Ishikawa (cell line): ENCODE measurements at regions not wholly inside any gene's neighbourhood (a gene's known extent, or its start where the extent isn't known, plus 50 kb on each side); places are given as distances from the start of the nearest gene placed in this dataset.

ENCODE experiments used
- CEBPB ChIP-seq: IDR thresholded peaks from 2 replicates; pipeline ENCODE4 v1.6.1; 2012
- EGR1 ChIP-seq: IDR thresholded peaks from 2 replicates; pipeline ENCODE4 v1.6.1; 2012
- EP300 ChIP-seq: IDR thresholded peaks from 2 replicates; pipeline ENCODE4 v1.6.1; 2012; ENCODE audit warnings: borderline replicate concordance
- FOXM1 ChIP-seq: IDR thresholded peaks from 2 replicates; pipeline ENCODE4 v1.6.1; 2012; ENCODE audit warnings: low read depth, borderline replicate concordance
- NFIC ChIP-seq: IDR thresholded peaks from 2 replicates; pipeline ENCODE4 v1.6.1; 2012
- REST ChIP-seq: IDR thresholded peaks from 2 replicates; pipeline ENCODE4 v1.6.1; 2012; ENCODE audit warnings: low read depth, mild to moderate bottlenecking
- TAF1 ChIP-seq: IDR thresholded peaks from 2 replicates; pipeline ENCODE4 v1.6.1; 2012; ENCODE audit warnings: low read depth, mild to moderate bottlenecking
- TCF12 ChIP-seq: IDR thresholded peaks from 2 replicates; pipeline ENCODE4 v1.6.1; 2012; ENCODE audit warnings: low read depth
- YY1 ChIP-seq: IDR thresholded peaks from 2 replicates; pipeline ENCODE4 v1.6.1; 2012; ENCODE audit warnings: low read depth
- ZBTB7A ChIP-seq: IDR thresholded peaks from 2 replicates; pipeline ENCODE4 v1.6.1; 2012; ENCODE audit warnings: low read depth
- TF ChIP-seq, protein P1 (sequence below): IDR thresholded peaks from 2 replicates; pipeline ENCODE4 v1.6.1; 2012
- TF ChIP-seq, protein P2 (sequence below): IDR thresholded peaks from 2 replicates; pipeline ENCODE4 v1.6.1; 2012

DNA sequence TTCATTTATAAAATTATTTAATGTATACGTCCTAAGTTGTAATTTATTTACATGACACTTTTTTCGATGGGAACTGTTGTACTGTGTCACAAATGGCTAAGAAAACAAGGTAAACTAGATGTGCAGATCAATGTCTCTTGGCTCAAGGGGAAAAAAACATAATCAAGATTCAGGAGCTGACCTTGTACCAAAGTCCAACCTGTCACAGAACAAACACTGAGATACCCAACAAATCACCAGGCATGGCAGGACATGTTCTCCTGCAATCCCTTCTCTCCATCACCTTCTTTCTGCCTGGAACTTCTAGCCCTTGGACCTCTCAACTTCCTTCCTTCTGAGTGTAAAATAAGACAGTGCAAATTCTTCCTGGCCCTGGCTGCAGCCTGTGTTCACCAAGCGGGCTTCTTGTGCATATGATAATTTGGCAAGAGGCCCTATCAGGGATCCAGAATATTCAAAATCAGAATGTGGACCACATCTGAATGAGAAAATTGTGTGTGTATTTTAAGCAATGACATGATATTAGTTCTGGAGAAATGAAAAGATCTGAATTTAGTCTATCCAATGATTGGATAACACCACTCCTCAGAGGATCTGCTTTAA lies 445.9 kb downstream of the ZNF536 start:
- TF ChIP-seq EGR1 (no peak), FOXM1 (no peak), NFIC (no peak), EP300 (no peak), REST (no peak), TCF12 (no peak), CEBPB (no peak), ZBTB7A (no peak), YY1 (no peak), TAF1 (no peak)
- TF ChIP-seq, protein P1, sequence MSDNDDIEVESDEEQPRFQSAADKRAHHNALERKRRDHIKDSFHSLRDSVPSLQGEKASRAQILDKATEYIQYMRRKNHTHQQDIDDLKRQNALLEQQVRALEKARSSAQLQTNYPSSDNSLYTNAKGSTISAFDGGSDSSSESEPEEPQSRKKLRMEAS = no peak
- TF ChIP-seq, protein P2, sequence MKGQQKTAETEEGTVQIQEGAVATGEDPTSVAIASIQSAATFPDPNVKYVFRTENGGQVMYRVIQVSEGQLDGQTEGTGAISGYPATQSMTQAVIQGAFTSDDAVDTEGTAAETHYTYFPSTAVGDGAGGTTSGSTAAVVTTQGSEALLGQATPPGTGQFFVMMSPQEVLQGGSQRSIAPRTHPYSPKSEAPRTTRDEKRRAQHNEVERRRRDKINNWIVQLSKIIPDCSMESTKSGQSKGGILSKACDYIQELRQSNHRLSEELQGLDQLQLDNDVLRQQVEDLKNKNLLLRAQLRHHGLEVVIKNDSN = no peak
